Body of pancreas (tissue), 4 donors: ENCODE measurements at regions not wholly inside any gene's neighbourhood (a gene's known extent, or its start where the extent isn't known, plus 50 kb on each side); places are given as distances from the start of the nearest gene placed in this dataset.

Experiments
- ATAC-seq: fragments of 150-250 bp; one replicate; pipeline ENCODE4 v1.9.1; 2016
- DNase-seq, 4 donors: peaks; one replicate each; pipeline ENCODE4 v3.0.0-alpha.2; 2019
- H3K27ac ChIP-seq, 4 donors: fragments of 200-600 bp; sonication (generic); 1 replicate in 3 of 4; 2 replicates in 1 of 4; pipeline versions ENCODE4 v1.5.1 to v1.6.1; 2016 to 2019; ENCODE audit warnings: mild to moderate bottlenecking in 1 of 4, mixed read lengths in 1 of 4, moderate library complexity in 1 of 4
- H3K27me3 ChIP-seq, 2 donors: fragments of 200-600 bp; sonication (generic); one replicate each; pipeline ENCODE4 v1.6.0; 2016; ENCODE audit warnings: mild to moderate bottlenecking in 1 of 2
- H3K36me3 ChIP-seq, 2 donors: fragments of 200-600 bp; sonication (generic); replicated peaks in 1 of 2; 2 replicates each; pipeline ENCODE4 v1.5.1; 2016; ENCODE audit warnings: low read depth in 2 of 2; ENCODE audit not compliant: insufficient read depth in 1 of 2
- H3K4me1 ChIP-seq: fragments of 200-600 bp; sonication (generic); one replicate; pipeline ENCODE4 v1.6.0; 2016
- H3K4me3 ChIP-seq, 2 donors: fragments of 200-600 bp; sonication (generic); 1 replicate in 1 of 2; 2 replicates in 1 of 2; pipeline ENCODE4 v1.5.1; 2016 to 2019
- H3K9me3 ChIP-seq, 3 donors: fragments of 200-600 bp; sonication (generic); 1 replicate in 2 of 3; 2 replicates in 1 of 3; pipeline ENCODE4 v1.5.1; 2016
- POLR2A ChIP-seq, 3 donors: fragments of 450-650 bp; IDR thresholded peaks; one replicate each; pipeline ENCODE4 v1.6.1; 2016; ENCODE audit warnings: antibody characterized with exemption in 3 of 3, mild to moderate bottlenecking in 2 of 3
- WGBS, 2 donors: methylation state at CpG; one replicate each; pipeline ENCODE4 v1.1.5; 2017; 5-methylcytosine and 5-hydroxymethylcytosine counted together
- intact Hi-C: fragments of 100-400 bp; cut with DNase I; formaldehyde crosslinking; loops from one replicate; pipeline ENCODE4 v1.15.1; 2023
- TF ChIP-seq, protein P1 (sequence below), 7 experiments: fragments of 450-650 bp in 4 of 7; fragments of 200-600 bp in 3 of 7; sonication (generic) in 3 of 7; IDR thresholded peaks; one replicate each; pipeline ENCODE4 v1.5.1; 2016 to 2019; ENCODE audit warnings: antibody characterized with exemption in 7 of 7

DNA sequence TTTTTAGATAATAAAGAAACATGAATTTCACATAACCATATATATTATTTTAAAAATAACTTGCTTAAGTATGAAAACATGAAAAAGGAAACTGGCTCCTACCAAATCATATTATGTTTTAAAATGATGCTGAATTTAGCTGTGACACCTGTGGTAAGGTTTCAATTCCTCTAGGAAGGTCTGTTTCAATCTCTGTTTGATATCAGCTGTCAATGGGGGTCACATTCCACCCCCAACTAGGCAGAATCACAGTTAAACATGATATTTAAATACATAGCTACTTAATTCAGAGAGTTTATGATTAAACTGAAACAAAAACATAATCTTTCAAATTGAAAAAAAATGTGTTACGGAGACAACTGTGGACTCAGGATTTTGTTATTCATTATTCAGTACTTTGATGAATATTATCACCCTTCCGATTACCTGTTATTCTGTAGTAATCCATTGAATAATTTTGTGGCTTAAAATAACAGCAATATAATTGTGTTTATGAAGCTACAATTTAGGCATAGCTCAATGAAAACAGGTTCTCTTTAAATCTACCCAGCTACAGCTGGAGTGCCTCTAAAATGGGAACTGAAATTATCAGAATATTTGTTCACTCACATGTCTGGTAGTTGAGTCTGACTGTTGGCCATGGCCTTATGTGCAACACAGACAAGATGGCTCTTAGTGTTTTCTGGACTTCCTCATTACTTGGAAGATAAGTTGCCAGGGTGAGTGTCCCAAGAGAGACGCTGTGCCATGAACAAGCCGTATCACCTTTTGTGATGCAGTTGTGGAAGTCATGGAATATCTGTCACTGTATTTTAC is 244.6 kb upstream of the ANO3 start:
- no peak for TF ChIP-seq POLR2A (IDR thresholded peaks at IDR 0.05)
- TF ChIP-seq, protein P1, sequence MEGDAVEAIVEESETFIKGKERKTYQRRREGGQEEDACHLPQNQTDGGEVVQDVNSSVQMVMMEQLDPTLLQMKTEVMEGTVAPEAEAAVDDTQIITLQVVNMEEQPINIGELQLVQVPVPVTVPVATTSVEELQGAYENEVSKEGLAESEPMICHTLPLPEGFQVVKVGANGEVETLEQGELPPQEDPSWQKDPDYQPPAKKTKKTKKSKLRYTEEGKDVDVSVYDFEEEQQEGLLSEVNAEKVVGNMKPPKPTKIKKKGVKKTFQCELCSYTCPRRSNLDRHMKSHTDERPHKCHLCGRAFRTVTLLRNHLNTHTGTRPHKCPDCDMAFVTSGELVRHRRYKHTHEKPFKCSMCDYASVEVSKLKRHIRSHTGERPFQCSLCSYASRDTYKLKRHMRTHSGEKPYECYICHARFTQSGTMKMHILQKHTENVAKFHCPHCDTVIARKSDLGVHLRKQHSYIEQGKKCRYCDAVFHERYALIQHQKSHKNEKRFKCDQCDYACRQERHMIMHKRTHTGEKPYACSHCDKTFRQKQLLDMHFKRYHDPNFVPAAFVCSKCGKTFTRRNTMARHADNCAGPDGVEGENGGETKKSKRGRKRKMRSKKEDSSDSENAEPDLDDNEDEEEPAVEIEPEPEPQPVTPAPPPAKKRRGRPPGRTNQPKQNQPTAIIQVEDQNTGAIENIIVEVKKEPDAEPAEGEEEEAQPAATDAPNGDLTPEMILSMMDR (IDR thresholded peaks at IDR 0.05): no peak
- DNase-seq (no peak), ATAC-seq (no peak)
- intact Hi-C loops: no loop called here
- Histone ChIP-seq H3K27ac (no peak overlapping the region), H3K27me3 (no peaks in the 10 kb centered on the region), H3K4me3 (no peak overlapping the region), H3K9me3 (no peaks in the 10 kb centered on the region), H3K36me3 (no peaks in the 10 kb centered on the region), H3K4me1 (no peaks in the 10 kb centered on the region)
- WGBS, 2 donors: 82 to 88% methylated on average over 4 of the region's 4 CpGs

- DNase-seq: no peak
- Histone ChIP-seq H3K4me1 (no peaks in the 10 kb centered on the region), H3K27me3 (no peaks in the 10 kb centered on the region), H3K4me3 (no peak overlapping the region), H3K9me3 (no peaks in the 10 kb centered on the region), H3K36me3 (no peaks in the 10 kb centered on the region), H3K27ac (no peak overlapping the region)
- WGBS, 2 donors: 7% methylated on average over 1 of the region's 1 CpG
- no peak for ATAC-seq
- TF ChIP-seq, protein P1 (IDR thresholded peaks at IDR 0.05): no peak
- TF ChIP-seq POLR2A (IDR thresholded peaks at IDR 0.05): no peak
- intact Hi-C loops: no loop called here
These were observed 243.5 kb upstream of the ANO3 start for GRCh38 chr11:26088391-26088790.

- no peak for ATAC-seq
- Histone ChIP-seq H3K27ac (no peak overlapping the region), H3K27me3 (no peaks in the 10 kb centered on the region), H3K9me3 (no peaks in the 10 kb centered on the region), H3K36me3 (no peaks in the 10 kb centered on the region), H3K4me1 (no peaks in the 10 kb centered on the region), H3K4me3 (no peak overlapping the region)
- TF ChIP-seq POLR2A (IDR thresholded peaks at IDR 0.05): no peak
- TF ChIP-seq, protein P1 (IDR thresholded peaks at IDR 0.05): no peak
- WGBS, 2 donors: 79% methylated on average over 3 of the region's 3 CpGs
- no peak for DNase-seq
- intact Hi-C loops: no loop called here
These were observed 241.3 kb upstream of the ANO3 start for GRCh38 chr11:26090651-26091050.

- Histone ChIP-seq H3K27ac (no peak overlapping the region), H3K4me1 (no peaks in the 10 kb centered on the region), H3K9me3 (no peaks in the 10 kb centered on the region), H3K36me3 (no peaks in the 10 kb centered on the region), H3K4me3 (no peak overlapping the region), H3K27me3 (no peaks in the 10 kb centered on the region)
- WGBS, 2 donors: 88 to 94% methylated on average over 2 of the region's 2 CpGs
- intact Hi-C loops: no loop called here
- TF ChIP-seq, protein P1 (IDR thresholded peaks at IDR 0.05): no peak
- TF ChIP-seq POLR2A (IDR thresholded peaks at IDR 0.05): no peak
- ATAC-seq (no peak), DNase-seq (no peak)
These were observed 238.7 kb upstream of the ANO3 start for GRCh38 chr11:26093206-26093605.

- no peaks in the 10 kb centered on the region for H3K9me3 ChIP-seq
- H3K27me3 ChIP-seq: no peaks in the 10 kb centered on the region
- 53 to 58% methylated on average over 5 of the region's 5 CpGs for WGBS, 2 donors
- no peak for DNase-seq
- TF ChIP-seq, protein P1 (IDR thresholded peaks at IDR 0.05): no peak
- TF ChIP-seq POLR2A (IDR thresholded peaks at IDR 0.05): no peak
- H3K27ac ChIP-seq: no peak overlapping the region
- no peaks in the 10 kb centered on the region for H3K36me3 ChIP-seq
- H3K4me1 ChIP-seq: no peaks in the 10 kb centered on the region
- intact Hi-C loops: no loop called here
- no peak for ATAC-seq
- H3K4me3 ChIP-seq: no peak overlapping the region
These were observed 236.6 kb upstream of the ANO3 start for GRCh38 chr11:26095340-26095739.
